Fibroblast of lung (primary cell): ENCODE measurements at regions not wholly inside any gene's neighbourhood (a gene's known extent, or its start where the extent isn't known, plus 50 kb on each side); places are given as distances from the start of the nearest gene placed in this dataset.
"Not testable (repeated sequence)": the region's sequence is repeated elsewhere in the genome, so short reads cannot be mapped to it uniquely, and the experiment has no call there.

Source experiments
- EZH2 ChIP-seq: IDR thresholded peaks from 2 replicates; pipeline ENCODE4 v1.5.1; 2012; ENCODE audit warnings: low read length, control low read depth, mild to moderate bottlenecking; ENCODE audit errors: missing control alignments
- TF ChIP-seq, protein P1 (sequence below), 2 donors: IDR thresholded peaks in 1 of 2; conservative IDR thresholded peaks in 1 of 2; 1 replicate in 1 of 2; 2 replicates in 1 of 2; pipeline ENCODE4 v1.5.1; 2011 to 2012; ENCODE audit warnings: low read length in 2 of 2, control low read depth in 1 of 2, inconsistent platforms in 1 of 2, low read depth in 1 of 2, mild to moderate bottlenecking in 1 of 2

DNA sequence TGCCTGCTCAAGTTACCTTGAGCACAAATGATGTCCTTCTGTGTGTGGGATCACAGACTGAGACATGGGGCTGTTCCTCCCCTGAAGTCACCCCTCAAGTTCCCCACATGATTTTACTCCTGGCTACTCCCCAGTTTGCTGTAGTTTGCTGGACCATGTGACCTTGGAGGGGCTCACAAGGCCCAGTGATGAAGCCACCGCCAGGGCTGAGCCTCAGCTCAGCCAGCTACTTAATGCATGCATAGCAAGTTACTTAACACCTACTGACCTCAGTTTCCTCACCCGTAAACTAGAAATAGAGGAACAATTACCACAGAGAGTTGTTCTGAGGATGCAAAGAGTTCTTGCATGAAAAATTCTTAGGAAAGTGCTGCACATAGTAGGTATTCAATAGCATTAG lies 283.7 kb upstream of the PLGLB2 start:
- TF ChIP-seq, protein P1, sequence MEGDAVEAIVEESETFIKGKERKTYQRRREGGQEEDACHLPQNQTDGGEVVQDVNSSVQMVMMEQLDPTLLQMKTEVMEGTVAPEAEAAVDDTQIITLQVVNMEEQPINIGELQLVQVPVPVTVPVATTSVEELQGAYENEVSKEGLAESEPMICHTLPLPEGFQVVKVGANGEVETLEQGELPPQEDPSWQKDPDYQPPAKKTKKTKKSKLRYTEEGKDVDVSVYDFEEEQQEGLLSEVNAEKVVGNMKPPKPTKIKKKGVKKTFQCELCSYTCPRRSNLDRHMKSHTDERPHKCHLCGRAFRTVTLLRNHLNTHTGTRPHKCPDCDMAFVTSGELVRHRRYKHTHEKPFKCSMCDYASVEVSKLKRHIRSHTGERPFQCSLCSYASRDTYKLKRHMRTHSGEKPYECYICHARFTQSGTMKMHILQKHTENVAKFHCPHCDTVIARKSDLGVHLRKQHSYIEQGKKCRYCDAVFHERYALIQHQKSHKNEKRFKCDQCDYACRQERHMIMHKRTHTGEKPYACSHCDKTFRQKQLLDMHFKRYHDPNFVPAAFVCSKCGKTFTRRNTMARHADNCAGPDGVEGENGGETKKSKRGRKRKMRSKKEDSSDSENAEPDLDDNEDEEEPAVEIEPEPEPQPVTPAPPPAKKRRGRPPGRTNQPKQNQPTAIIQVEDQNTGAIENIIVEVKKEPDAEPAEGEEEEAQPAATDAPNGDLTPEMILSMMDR (conservative IDR thresholded peaks at IDR 0.05 in 1 of 2, IDR thresholded peaks at IDR 0.05 in 1 of 2; ENCODE audit: low read depth in 1 of 2, low read length in 2 of 2): not testable (repeated sequence)
- TF ChIP-seq EZH2: not testable (repeated sequence)
